ENCODE measurements at regions not wholly inside any gene's neighbourhood (a gene's known extent, or its start where the extent isn't known, plus 50 kb on each side); places are given as distances from the start of the nearest gene placed in this dataset.

- DNase-seq = no peak
- ATAC-seq = no peak
Measured at GRCh38 chr2:65566617-65567016, 134.2 kb upstream of the SPRED2 start.

- DNase-seq (no peak), ATAC-seq (peak; percentile 23)
Measured at GRCh38 chr2:65565681-65566080, 133.3 kb upstream of the SPRED2 start.

DNA sequence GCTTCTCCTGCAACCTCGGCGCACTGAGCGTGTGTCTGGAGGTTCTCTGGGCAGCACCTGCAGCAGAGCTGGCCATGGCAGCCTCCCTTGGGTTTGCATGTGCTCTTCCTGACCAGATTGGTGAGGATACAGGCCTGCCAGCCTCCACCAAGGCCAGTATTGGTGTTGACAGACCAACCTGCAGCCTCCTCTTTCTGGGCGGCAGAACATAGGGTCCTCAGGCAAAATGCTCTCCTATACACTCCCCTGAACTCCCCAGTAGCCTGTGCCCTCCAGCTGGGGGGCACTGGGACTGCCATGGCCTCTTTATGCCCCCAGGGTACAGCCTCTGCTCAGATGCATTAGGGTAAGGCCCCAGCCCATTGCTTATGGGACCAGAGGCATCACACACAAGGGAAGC, 131.9 kb upstream of the SPRED2 start:
- ATAC-seq = no peak

DNA sequence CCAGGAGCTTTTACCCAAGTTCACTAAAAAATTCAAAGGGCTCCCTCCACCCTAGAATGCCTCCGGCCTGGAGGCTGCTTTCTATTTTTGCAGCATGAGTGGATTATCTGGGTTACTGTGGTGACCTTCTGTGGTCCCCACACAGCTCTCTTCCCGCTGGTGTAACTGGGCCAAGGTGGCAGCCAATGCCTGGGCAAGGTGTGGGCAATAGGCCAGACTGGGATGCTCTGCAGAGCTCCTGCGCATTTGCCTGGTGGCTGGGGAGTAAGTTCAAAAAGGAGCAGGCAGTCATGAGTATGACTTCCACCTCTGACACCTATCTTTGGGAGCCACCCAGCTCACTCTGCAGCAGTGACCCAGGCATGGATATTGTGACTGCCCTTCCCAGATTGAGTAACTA, 130.5 kb upstream of the SPRED2 start:
- no peak for DNase-seq
- no peak for ATAC-seq

More for the DNA sequence above, 131.9 kb upstream of the SPRED2 start:
- DNase-seq = no peak

DNA sequence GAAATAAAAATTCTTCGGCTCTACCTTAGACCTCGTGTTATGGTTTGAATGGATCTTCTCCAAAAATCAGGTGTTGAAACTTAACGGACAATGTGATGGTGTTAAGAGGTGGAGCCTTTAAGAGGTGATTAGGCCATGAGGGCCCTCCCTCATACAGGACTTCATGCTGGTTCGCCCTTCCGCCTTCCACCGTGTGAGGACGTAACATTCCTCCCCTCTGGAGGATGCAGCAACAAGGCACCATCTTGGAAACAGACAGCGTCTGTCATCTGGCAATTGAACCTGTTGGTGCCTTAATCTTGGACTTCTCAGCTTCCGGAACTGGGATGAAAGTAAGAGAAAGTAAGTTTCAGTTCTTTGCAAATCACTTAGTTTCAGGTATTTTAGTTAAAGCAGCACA, 126.3 kb upstream of the SPRED2 start:
- DNase-seq (no peak), ATAC-seq (no peak)

GRCh38 chr2:65557616-65558573, 125.5 kb upstream of the SPRED2 start:
- ATAC-seq = no peak
- no peak for DNase-seq

DNA sequence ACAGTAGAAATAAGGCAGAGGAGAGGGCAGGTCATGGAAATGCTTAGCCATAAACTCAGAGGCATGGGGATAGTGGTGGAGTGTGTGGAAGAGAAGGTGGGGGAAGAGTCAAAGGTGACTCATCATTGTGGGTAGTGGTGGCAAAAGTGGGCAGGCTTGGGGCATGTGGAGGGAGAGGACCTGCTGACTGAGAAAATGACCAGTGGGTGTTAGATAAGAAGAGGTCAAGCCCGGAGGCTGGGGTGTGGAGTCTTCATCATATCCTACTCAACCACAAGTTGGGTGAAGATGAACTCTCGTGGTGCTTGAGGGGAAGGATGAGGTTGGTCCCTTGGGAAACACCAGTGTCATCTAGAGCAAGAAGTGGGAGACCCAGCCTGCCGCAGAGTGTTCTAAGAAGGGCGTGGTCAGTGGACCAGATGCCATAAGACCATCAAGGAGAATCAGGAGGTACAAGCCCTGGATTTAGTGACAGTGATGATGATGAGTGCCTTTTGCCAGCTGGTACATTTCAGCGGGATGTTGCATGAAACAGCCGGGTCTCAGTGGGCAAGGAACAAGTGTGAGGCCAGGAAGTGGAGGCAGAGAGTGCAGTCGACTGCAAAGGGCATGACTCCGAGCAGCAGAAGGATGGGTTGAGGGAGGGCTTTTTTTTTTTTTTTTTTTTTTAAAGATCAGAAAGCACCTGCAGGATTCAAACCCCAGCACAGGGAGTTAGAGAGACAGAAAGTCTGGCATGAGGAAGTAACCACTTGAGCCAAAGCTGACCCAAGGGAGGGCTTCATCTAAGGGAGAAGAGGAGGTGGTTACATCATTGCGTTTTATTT, 122.6 kb upstream of the SPRED2 start:
- peak; percentile 60 for DNase-seq
- ATAC-seq = peak; percentile 90

- no peak for ATAC-seq
- DNase-seq = no peak
Measured at GRCh38 chr2:65553504-65554074, 121.2 kb upstream of the SPRED2 start.

DNA sequence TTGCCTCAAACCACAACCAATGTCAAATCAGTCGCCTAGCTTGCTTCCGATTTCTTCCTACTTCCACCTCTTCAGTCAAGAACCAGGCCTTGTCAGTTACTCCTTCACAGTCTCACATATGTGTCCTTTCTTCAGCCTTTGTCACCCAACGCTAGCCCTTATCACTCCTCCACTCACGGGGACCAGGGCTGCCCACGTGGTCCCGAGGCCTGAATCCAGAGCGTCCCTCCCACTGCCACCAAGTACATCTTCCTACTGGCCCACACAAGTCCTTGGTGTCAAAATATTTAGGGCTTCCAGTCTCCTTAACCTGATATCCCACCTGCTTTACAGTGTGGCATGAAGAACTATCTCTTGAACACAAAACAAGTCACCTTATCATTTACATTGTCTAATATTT, 119.1 kb upstream of the SPRED2 start:
- no peak for ATAC-seq
- no peak for DNase-seq

DNA sequence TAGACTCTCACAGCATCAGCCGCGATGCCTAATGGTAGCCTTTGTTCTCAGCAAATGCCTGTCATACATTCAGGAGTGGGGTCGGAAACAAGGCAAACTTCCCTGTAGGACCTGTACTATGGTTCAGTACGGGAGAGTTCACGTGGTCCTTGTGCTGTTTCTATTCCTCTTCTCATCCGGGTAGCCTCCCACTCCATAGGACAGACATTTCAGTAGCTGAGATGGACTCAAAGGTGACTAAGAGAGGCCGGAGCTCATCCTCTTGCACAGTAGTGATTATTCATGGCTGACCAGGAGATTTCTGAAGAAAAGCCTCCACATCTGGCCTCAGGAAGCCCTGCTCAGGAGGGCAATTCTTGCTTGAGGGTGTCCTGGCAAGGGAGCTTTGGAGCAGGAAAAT, 117.8 kb upstream of the SPRED2 start:
- DNase-seq = no peak
- ATAC-seq = no peak

DNA sequence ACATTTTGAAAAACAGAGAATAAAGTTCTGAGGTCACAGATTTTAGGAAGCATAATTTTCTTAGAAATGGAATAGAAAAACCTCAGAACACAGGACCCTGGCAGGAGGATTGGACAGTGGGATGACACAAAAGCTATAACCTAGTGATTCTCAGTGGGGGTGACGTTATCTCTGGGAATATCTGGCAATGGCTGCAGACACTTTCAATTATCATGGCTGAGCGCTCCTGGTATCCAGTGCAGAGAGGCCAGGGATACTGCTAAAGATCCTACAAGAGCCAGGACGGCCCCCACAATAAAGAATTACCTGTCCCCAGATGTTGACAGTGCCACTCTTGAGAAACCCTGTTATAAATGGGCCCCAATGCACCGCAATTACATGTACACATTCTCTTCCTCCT, 117.2 kb upstream of the SPRED2 start:
- ATAC-seq (no peak), DNase-seq (no peak)

DNA sequence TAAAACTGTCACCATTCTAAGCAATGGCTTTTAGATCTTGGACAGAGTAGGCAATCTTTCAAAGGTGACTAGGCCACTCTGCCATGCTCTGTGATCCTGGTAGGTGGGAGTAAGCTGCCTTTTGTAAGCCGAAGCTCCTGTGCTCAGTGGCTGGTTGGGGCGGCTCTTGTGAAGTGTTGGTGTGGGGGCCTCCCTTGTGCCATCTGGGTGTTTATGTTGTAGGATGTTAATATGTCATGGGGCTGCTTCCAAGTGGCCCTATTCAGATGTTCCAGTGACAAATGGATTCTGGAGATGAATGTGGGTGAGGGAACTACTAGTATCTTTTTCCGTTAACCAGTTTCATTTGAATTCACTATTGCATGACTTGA, 116.8 kb upstream of the SPRED2 start:
- ATAC-seq (peak; percentile 83), DNase-seq (peak; percentile 46)

DNA sequence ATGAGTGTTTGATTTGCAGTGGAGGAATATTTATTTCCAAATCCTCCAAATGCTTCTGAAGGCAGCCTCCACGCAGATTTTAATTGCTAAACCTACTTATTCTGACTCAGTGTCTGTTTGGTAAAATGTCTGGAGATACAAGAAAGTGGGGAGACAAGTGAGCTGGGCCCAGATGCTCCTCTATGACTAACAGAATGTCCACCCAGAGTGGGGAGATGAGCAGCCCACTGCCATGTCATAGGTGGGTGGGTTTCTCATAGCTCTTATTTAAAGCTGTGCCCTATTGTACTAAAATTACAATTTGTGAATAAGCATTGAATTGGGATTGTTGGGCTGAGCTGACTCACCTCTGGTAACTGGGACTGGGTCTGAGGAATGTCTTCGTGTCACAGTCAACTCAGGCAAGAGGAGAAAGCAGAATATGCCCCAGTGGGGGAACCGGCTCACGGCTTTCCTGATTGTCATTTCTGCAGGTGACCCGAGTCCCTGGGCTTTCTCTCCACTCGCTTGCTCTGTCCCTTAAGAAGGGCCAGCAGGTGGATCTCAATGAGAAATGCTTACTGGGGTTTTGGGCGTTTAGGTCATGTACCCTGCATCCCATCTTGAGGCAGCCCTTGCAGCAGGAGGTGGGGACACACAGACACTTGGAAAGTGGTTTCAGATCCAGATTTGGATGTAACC, 116.3 kb upstream of the SPRED2 start:
- ATAC-seq (no peak), DNase-seq (no peak)

DNA sequence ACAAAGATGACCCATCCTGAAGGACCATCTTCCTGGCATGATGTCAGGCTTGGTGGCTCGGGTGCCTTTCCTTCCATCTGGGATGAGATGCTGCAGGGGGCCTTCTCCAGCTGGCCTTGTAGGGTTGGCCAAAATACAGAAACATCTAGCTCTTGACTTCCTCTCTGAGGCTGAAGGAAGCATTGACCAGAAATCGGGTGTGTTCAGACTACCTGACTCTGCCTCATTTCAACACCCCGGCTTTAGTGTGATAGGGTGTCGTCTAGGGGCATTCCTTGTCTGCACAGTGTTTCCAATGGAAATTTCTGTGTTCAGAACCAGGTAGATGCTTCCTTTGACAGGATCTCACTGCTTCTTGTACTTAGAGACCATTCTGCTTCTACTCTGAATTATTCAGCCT, 115.7 kb upstream of the SPRED2 start:
- ATAC-seq (no peak), DNase-seq (no peak)

- ATAC-seq (no peak), DNase-seq (no peak)
Measured at GRCh38 chr2:65545837-65546805, 113.7 kb upstream of the SPRED2 start.

- ATAC-seq = no peak
- DNase-seq = no peak
Measured at GRCh38 chr2:65541773-65542172, 109.4 kb upstream of the SPRED2 start.

DNA sequence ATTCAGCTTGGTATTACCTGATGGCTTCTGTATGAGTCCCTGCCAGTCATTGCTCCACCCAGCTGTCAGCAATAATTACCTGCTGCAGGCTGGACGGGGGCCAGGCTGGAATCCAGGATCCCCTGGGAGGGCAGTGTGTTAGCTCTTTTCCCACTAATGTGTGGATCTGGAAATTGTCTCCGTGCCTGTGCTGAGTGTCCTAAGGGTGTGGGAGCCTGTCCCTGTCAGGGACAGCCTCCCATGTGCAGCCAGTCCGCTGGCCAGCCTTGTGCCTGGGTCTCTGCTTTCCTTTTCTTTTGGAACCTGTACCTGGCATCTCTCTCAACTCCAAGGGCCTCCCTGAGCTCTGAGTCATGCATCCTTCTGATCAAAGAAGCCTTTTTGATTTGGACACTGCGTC, 107.2 kb upstream of the SPRED2 start:
- DNase-seq (no peak), ATAC-seq (no peak)

- DNase-seq = no peak
- ATAC-seq = no peak
Measured at GRCh38 chr2:65537651-65538385, 105.4 kb upstream of the SPRED2 start.

- no peak for DNase-seq
- ATAC-seq = no peak
Measured at GRCh38 chr2:65536596-65536995, 104.2 kb upstream of the SPRED2 start.

GRCh38 chr2:65532937-65533336, 100.5 kb upstream of the SPRED2 start:
- no peak for DNase-seq
- ATAC-seq = no peak

Data from stimulated activated naive CD8-positive, alpha-beta T cell treated with anti-CD3 and anti-CD28 coated beads, Interleukin-15, Interleukin-2, amounts not matched to agents 100 U/mL and 50 U/mL, for 24 hours (primary cell).